HepG2 (cell line): ENCODE measurements at regions not wholly inside any gene's neighbourhood (a gene's known extent, or its start where the extent isn't known, plus 50 kb on each side); places are given as distances from the start of the nearest gene placed in this dataset.

Experiments
- EP300 ChIP-seq, 3 experiments: sonication (generic) in 1 of 3; formaldehyde crosslinking in 1 of 3; IDR thresholded peaks; 2 replicates each; pipeline versions ENCODE4 v1.5.1 to v1.6.1; 2011 to 2020; ENCODE audit warnings: low read depth in 2 of 3, low read length in 2 of 3, borderline replicate concordance in 1 of 3, improper control_type of control experiment in 1 of 3, mild to moderate bottlenecking in 1 of 3, missing genetic modification reagents in 1 of 3, moderate library complexity in 1 of 3
- EZH2 ChIP-seq: conservative IDR thresholded peaks from 2 replicates; pipeline ENCODE4 v1.6.1; 2012; ENCODE audit warnings: mild to moderate bottlenecking, low read depth, low read length, moderate library complexity
- GZF1 ChIP-seq: sonication (generic); formaldehyde crosslinking; IDR thresholded peaks from 2 replicates; pipeline ENCODE4 v1.5.1; 2020; ENCODE audit warnings: mild to moderate bottlenecking, missing genetic modification reagents
- HHEX ChIP-seq: IDR thresholded peaks from 2 replicates; pipeline ENCODE4 v1.6.1; 2016; ENCODE audit warnings: control low read depth
- KAT2B ChIP-seq: fragments of 150-350 bp; IDR thresholded peaks from 2 replicates; pipeline ENCODE4 v1.6.1; 2014; ENCODE audit warnings: low read depth, low read length, borderline replicate concordance
- TF ChIP-seq, protein P1 (sequence below): sonication (generic); formaldehyde crosslinking; IDR thresholded peaks from 2 replicates; pipeline ENCODE4 v1.5.0; 2020; ENCODE audit warnings: mild to moderate bottlenecking, missing genetic modification reagents, moderate library complexity

DNA sequence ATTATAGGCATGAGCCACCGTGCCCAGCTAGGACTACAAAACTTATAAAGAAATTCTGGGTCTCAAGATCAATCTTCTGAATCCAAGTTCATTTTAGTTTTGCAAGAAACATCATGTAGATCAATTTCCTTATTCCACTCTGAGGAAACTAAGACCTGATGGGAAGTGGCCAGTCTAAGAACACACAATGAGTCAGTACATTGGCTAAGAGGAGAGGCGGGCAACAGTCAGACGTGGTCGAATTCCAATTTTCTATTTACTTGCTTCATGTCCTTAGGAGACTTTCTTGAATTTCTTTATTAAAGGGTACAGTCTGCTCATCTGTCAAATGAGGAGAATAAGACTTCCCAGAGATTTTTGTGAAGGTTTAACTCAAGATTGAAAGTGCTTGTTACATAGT lies 432.1 kb upstream of the BRINP1 start:
- TF ChIP-seq, protein P1, sequence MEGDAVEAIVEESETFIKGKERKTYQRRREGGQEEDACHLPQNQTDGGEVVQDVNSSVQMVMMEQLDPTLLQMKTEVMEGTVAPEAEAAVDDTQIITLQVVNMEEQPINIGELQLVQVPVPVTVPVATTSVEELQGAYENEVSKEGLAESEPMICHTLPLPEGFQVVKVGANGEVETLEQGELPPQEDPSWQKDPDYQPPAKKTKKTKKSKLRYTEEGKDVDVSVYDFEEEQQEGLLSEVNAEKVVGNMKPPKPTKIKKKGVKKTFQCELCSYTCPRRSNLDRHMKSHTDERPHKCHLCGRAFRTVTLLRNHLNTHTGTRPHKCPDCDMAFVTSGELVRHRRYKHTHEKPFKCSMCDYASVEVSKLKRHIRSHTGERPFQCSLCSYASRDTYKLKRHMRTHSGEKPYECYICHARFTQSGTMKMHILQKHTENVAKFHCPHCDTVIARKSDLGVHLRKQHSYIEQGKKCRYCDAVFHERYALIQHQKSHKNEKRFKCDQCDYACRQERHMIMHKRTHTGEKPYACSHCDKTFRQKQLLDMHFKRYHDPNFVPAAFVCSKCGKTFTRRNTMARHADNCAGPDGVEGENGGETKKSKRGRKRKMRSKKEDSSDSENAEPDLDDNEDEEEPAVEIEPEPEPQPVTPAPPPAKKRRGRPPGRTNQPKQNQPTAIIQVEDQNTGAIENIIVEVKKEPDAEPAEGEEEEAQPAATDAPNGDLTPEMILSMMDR (CRISPR knock-in tag) = no peak
- TF ChIP-seq GZF1 (no peak), EZH2 (no peak), HHEX (CRISPR knock-in tag) (no peak), EP300 (IDR thresholded peaks at IDR 0.05; ENCODE audit: low read depth in 2 of 2, low read length in 2 of 2) (no peak), EP300 (CRISPR knock-in tag; IDR thresholded peaks at IDR 0.05; ENCODE audit: borderline replicate concordance) (no peak), KAT2B (no peak)
